GM20431 (cell line): ENCODE measurements at regions not wholly inside any gene's neighbourhood (a gene's known extent, or its start where the extent isn't known, plus 50 kb on each side); places are given as distances from the start of the nearest gene placed in this dataset.
"Not testable (repeated sequence)": the region's sequence is repeated elsewhere in the genome, so short reads cannot be mapped to it uniquely, and the experiment has no call there.

Experiments
- in situ Hi-C: fragments of 300-500 bp; cut with MseI, MboI; formaldehyde crosslinking; loops from one replicate; pipeline ENCODE4 v1.15.0; 2020; ENCODE audit warnings: low sequenced_read_pairs; ENCODE audit not compliant: unreplicated experiment

- in situ Hi-C loops = no loop called here
These were observed 53.2 kb upstream of the UBE2E3 start for GRCh38 chr2:180927030-180927686.

- in situ Hi-C loops = no loop called here
These were observed 54.7 kb upstream of the UBE2E3 start for GRCh38 chr2:180925700-180926099.

GRCh38 chr2:180924063-180924462, 56.3 kb upstream of the UBE2E3 start:
- in situ Hi-C loops = no loop called here

- in situ Hi-C loops = no loop called here
These were observed 69.4 kb upstream of the UBE2E3 start for GRCh38 chr2:180910831-180911665.

- in situ Hi-C loops = no loop called here
These were observed 72.7 kb upstream of the UBE2E3 start for GRCh38 chr2:180907731-180908130.

- in situ Hi-C loops = no loop called here
These were observed 74.9 kb upstream of the UBE2E3 start for GRCh38 chr2:180905461-180905860.

- in situ Hi-C loops = no loop called here
These were observed 75.4 kb upstream of the UBE2E3 start for GRCh38 chr2:180905002-180905401.

- in situ Hi-C loops = no loop called here
These were observed 79.1 kb upstream of the UBE2E3 start for GRCh38 chr2:180901331-180901730.

GRCh38 chr2:180893752-180894151, 86.7 kb upstream of the UBE2E3 start:
- in situ Hi-C loops = no loop called here

- in situ Hi-C loops = no loop called here
These were observed 88.3 kb upstream of the UBE2E3 start for GRCh38 chr2:180892091-180892490.

- in situ Hi-C loops = no loop called here
These were observed 89.0 kb upstream of the UBE2E3 start for GRCh38 chr2:180891360-180891759.

GRCh38 chr2:180890781-180891180, 89.6 kb upstream of the UBE2E3 start:
- in situ Hi-C loops = no loop called here

GRCh38 chr2:180882959-180883358, 97.4 kb upstream of the UBE2E3 start:
- in situ Hi-C loops = no loop called here

- in situ Hi-C loops = no loop called here
These were observed 103.9 kb upstream of the UBE2E3 start for GRCh38 chr2:180876506-180876905.

GRCh38 chr2:180873219-180873618, 107.2 kb upstream of the UBE2E3 start:
- in situ Hi-C loops = no loop called here

- in situ Hi-C loops = not testable (repeated sequence)
These were observed 107.6 kb upstream of the UBE2E3 start for GRCh38 chr2:180872781-180873180.

GRCh38 chr2:180872255-180872654, 108.2 kb upstream of the UBE2E3 start:
- in situ Hi-C loops = no loop called here

GRCh38 chr2:180871649-180872048, 108.8 kb upstream of the UBE2E3 start:
- in situ Hi-C loops = no loop called here

- in situ Hi-C loops = no loop called here
These were observed 130.6 kb upstream of the UBE2E3 start for GRCh38 chr2:180849851-180850250.

- in situ Hi-C loops = no loop called here
These were observed 132.0 kb upstream of the UBE2E3 start for GRCh38 chr2:180848393-180848792.

GRCh38 chr2:180846756-180847472, 133.5 kb upstream of the UBE2E3 start:
- in situ Hi-C loops = no loop called here
